Muscle layer of colon (tissue), 2 donors: ENCODE measurements at regions not wholly inside any gene's neighbourhood (a gene's known extent, or its start where the extent isn't known, plus 50 kb on each side); places are given as distances from the start of the nearest gene placed in this dataset.

Source experiments
- H3K27ac ChIP-seq: one replicate; pipeline ENCODE4 v1.7.0; 2013; ENCODE audit warnings: low read depth, mild to moderate bottlenecking, low read length, moderate library complexity
- H3K27me3 ChIP-seq, 2 donors: one replicate each; pipeline ENCODE4 v1.7.0; 2013; ENCODE audit warnings: low read length in 2 of 2, mild to moderate bottlenecking in 2 of 2; ENCODE audit not compliant: insufficient read depth in 2 of 2, control insufficient read depth in 1 of 2
- H3K36me3 ChIP-seq: one replicate; pipeline ENCODE4 v1.7.0; 2013; ENCODE audit warnings: mild to moderate bottlenecking, low read length; ENCODE audit not compliant: insufficient read depth
- H3K4me1 ChIP-seq: one replicate; pipeline ENCODE4 v1.7.0; 2013; ENCODE audit warnings: mild to moderate bottlenecking, low read length; ENCODE audit not compliant: insufficient read depth
- H3K4me3 ChIP-seq, 2 donors: one replicate each; pipeline ENCODE4 v1.7.0; 2013; ENCODE audit warnings: low read length in 2 of 2, low read depth in 1 of 2, mild to moderate bottlenecking in 1 of 2, moderate library complexity in 1 of 2
- H3K9ac ChIP-seq: one replicate; pipeline ENCODE4 v1.7.0; 2013; ENCODE audit warnings: low read length
- H3K9me3 ChIP-seq: one replicate; pipeline ENCODE4 v1.7.0; 2013; ENCODE audit warnings: mild to moderate bottlenecking, low read length
- donor health status: abdominal sarcoma.
- donor health status: Adenocarcinoma of cecum.

- Histone ChIP-seq H3K27ac (no peak overlapping the region), H3K27me3 (peaks cover 0 to 4% of the 10 kb centered on the region in 2 donors), H3K4me3 (no peak overlapping the region), H3K9me3 (no peaks in the 10 kb centered on the region), H3K36me3 (no peaks in the 10 kb centered on the region), H3K4me1 (no peaks in the 10 kb centered on the region), H3K9ac (no peak overlapping the region)
Measured at GRCh38 chr4:3848323-3848722, 82.1 kb downstream of the ADRA2C start.

- no peak overlapping the region for H3K4me3 ChIP-seq
- H3K27me3 ChIP-seq = peaks cover 0 to 4% of the 10 kb centered on the region in 2 donors
- no peaks in the 10 kb centered on the region for H3K36me3 ChIP-seq
- H3K27ac ChIP-seq = no peak overlapping the region
- no peaks in the 10 kb centered on the region for H3K4me1 ChIP-seq
- H3K9ac ChIP-seq = no peak overlapping the region
- no peaks in the 10 kb centered on the region for H3K9me3 ChIP-seq
Measured at GRCh38 chr4:3849140-3849539, 83.0 kb downstream of the ADRA2C start.

GRCh38 chr4:3850128-3850527 lies 83.9 kb downstream of the ADRA2C start:
- no peak overlapping the region for H3K4me3 ChIP-seq
- no peak overlapping the region for H3K9ac ChIP-seq
- no peaks in the 10 kb centered on the region for H3K4me1 ChIP-seq
- H3K9me3 ChIP-seq = no peaks in the 10 kb centered on the region
- H3K27ac ChIP-seq = no peak overlapping the region
- no peaks in the 10 kb centered on the region for H3K36me3 ChIP-seq
- peaks cover 0 to 4% of the 10 kb centered on the region in 2 donors for H3K27me3 ChIP-seq

GRCh38 chr4:3851211-3851610 lies 85.0 kb downstream of the ADRA2C start:
- Histone ChIP-seq H3K27me3 (peaks cover 0 to 4% of the 10 kb centered on the region in 2 donors), H3K9me3 (no peaks in the 10 kb centered on the region), H3K27ac (no peak overlapping the region), H3K36me3 (no peaks in the 10 kb centered on the region), H3K4me3 (no peak overlapping the region), H3K9ac (no peak overlapping the region), H3K4me1 (no peaks in the 10 kb centered on the region)

- H3K36me3 ChIP-seq = no peaks in the 10 kb centered on the region
- peaks cover 0 to 4% of the 10 kb centered on the region in 2 donors for H3K27me3 ChIP-seq
- no peaks in the 10 kb centered on the region for H3K9me3 ChIP-seq
Measured at GRCh38 chr4:3851881-3852280, 85.7 kb downstream of the ADRA2C start.

GRCh38 chr4:3852309-3852708 lies 86.1 kb downstream of the ADRA2C start:
- Histone ChIP-seq H3K27me3 (peaks cover 0 to 4% of the 10 kb centered on the region in 2 donors), H3K36me3 (no peaks in the 10 kb centered on the region), H3K9me3 (no peaks in the 10 kb centered on the region), H3K4me3 (no peak overlapping the region), H3K9ac (no peak overlapping the region), H3K4me1 (no peaks in the 10 kb centered on the region), H3K27ac (no peak overlapping the region)

More at GRCh38 chr4:3851881-3852280, 85.7 kb downstream of the ADRA2C start:
- H3K4me1 ChIP-seq = no peaks in the 10 kb centered on the region
- no peak overlapping the region for H3K27ac ChIP-seq
- H3K9ac ChIP-seq = no peak overlapping the region
- H3K4me3 ChIP-seq = no peak overlapping the region

GRCh38 chr4:3852711-3853110 lies 86.5 kb downstream of the ADRA2C start:
- no peak overlapping the region for H3K4me3 ChIP-seq
- H3K27me3 ChIP-seq = peaks cover 0 to 4% of the 10 kb centered on the region in 2 donors
- H3K27ac ChIP-seq = no peak overlapping the region
- no peaks in the 10 kb centered on the region for H3K36me3 ChIP-seq
- H3K4me1 ChIP-seq = no peaks in the 10 kb centered on the region
- no peak overlapping the region for H3K9ac ChIP-seq
- H3K9me3 ChIP-seq = no peaks in the 10 kb centered on the region

GRCh38 chr4:3853388-3854035 lies 87.3 kb downstream of the ADRA2C start:
- no peak overlapping the region for H3K9ac ChIP-seq
- no peaks in the 10 kb centered on the region for H3K9me3 ChIP-seq
- no peaks in the 10 kb centered on the region for H3K36me3 ChIP-seq
- H3K27me3 ChIP-seq = peaks cover 0 to 5% of the 10 kb centered on the region in 2 donors
- H3K27ac ChIP-seq = no peak overlapping the region
- H3K4me1 ChIP-seq = no peaks in the 10 kb centered on the region
- H3K4me3 ChIP-seq = no peak overlapping the region

- no peak overlapping the region for H3K4me3 ChIP-seq
- no peaks in the 10 kb centered on the region for H3K36me3 ChIP-seq
- no peaks in the 10 kb centered on the region for H3K9me3 ChIP-seq
- no peaks in the 10 kb centered on the region for H3K4me1 ChIP-seq
- H3K9ac ChIP-seq = no peak overlapping the region
- peaks cover 0 to 14% of the 10 kb centered on the region in 2 donors for H3K27me3 ChIP-seq
- no peak overlapping the region for H3K27ac ChIP-seq
Measured at GRCh38 chr4:3854661-3855060, 88.5 kb downstream of the ADRA2C start.

- Histone ChIP-seq H3K9me3 (no peaks in the 10 kb centered on the region), H3K36me3 (no peaks in the 10 kb centered on the region), H3K27me3 (peaks cover 0 to 20% of the 10 kb centered on the region in 2 donors), H3K9ac (no peak overlapping the region), H3K4me3 (no peak overlapping the region), H3K4me1 (no peaks in the 10 kb centered on the region), H3K27ac (no peak overlapping the region)
Measured at GRCh38 chr4:3855646-3856045, 89.5 kb downstream of the ADRA2C start.

GRCh38 chr4:3856604-3857204 lies 90.5 kb downstream of the ADRA2C start:
- H3K36me3 ChIP-seq = no peaks in the 10 kb centered on the region
- H3K27ac ChIP-seq = no peak overlapping the region
- H3K4me3 ChIP-seq = no peak overlapping the region
- no peaks in the 10 kb centered on the region for H3K9me3 ChIP-seq
- no peak overlapping the region for H3K9ac ChIP-seq
- no peaks in the 10 kb centered on the region for H3K4me1 ChIP-seq
- peaks cover 0 to 20% of the 10 kb centered on the region in 2 donors for H3K27me3 ChIP-seq
